GM23338 (cell line): ENCODE measurements at regions not wholly inside any gene's neighbourhood (a gene's known extent, or its start where the extent isn't known, plus 50 kb on each side); places are given as distances from the start of the nearest gene placed in this dataset.

ENCODE experiments used
- CTCF ChIP-seq, 2 experiments: fragments of 200-600 bp in 1 of 2; sonication (generic) in 1 of 2; conservative IDR thresholded peaks; 2 replicates each; pipeline versions ENCODE4 v1.5.1 to v1.6.1; 2016 to 2017; ENCODE audit warnings: antibody characterized with exemption in 2 of 2, low read depth in 2 of 2, mild to moderate bottlenecking in 2 of 2, moderate library complexity in 1 of 2
- ETS1 ChIP-seq: IDR thresholded peaks from 2 replicates; pipeline ENCODE4 v1.6.1; 2016; ENCODE audit warnings: antibody characterized with exemption
- EZH2 ChIP-seq: fragments of 200-600 bp; sonication (generic); IDR thresholded peaks from one replicate; pipeline ENCODE4 v1.8.0; 2017; ENCODE audit warnings: antibody characterized with exemption, mild to moderate bottlenecking, low read depth; ENCODE audit not compliant: unreplicated experiment
- JUNB ChIP-seq: IDR thresholded peaks from one replicate; pipeline ENCODE4 v1.6.1; 2016; ENCODE audit warnings: antibody characterized with exemption; ENCODE audit not compliant: unreplicated experiment
- NANOG ChIP-seq: IDR thresholded peaks from 2 replicates; pipeline ENCODE4 v1.6.1; 2016; ENCODE audit warnings: antibody characterized with exemption, borderline replicate concordance
- POLR2AphosphoS5 ChIP-seq: IDR thresholded peaks from 2 replicates; pipeline ENCODE4 v1.6.1; 2016; ENCODE audit warnings: antibody characterized with exemption, low read depth

- TF ChIP-seq EZH2 = no peak
- TF ChIP-seq POLR2AphosphoS5 = no peak
- TF ChIP-seq CTCF (conservative IDR thresholded peaks at IDR 0.05; ENCODE audit: low read depth in 2 of 2) = no peak
- TF ChIP-seq NANOG = no peak
- no peak for TF ChIP-seq JUNB
- no peak for TF ChIP-seq ETS1
These were observed 220.6 kb downstream of the SNCA start for GRCh38 chr4:89616382-89616781.
